ENCODE measurements at regions not wholly inside any gene's neighbourhood (a gene's known extent, or its start where the extent isn't known, plus 50 kb on each side); places are given as distances from the start of the nearest gene placed in this dataset.

DNA sequence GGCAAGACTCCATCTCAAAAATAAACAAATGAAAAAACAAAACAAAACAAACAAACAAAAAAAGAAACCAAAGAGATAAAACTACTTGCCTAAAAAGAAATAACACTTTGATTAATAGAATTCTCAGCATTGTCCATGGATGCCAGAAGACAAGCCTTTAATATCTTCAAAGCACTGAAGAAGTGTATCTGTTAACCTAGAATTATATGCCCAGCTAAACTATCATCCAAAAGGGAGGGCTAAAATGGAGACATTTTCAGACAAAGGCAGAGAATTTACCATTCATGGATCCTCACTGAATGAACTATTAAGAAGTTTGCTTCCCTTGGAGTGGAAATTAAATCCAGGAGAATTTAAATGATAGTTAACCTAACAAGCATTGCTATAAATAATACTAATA lies 130.1 kb upstream of the SEC14L1 start:
- TF ChIP-seq, protein P1, sequence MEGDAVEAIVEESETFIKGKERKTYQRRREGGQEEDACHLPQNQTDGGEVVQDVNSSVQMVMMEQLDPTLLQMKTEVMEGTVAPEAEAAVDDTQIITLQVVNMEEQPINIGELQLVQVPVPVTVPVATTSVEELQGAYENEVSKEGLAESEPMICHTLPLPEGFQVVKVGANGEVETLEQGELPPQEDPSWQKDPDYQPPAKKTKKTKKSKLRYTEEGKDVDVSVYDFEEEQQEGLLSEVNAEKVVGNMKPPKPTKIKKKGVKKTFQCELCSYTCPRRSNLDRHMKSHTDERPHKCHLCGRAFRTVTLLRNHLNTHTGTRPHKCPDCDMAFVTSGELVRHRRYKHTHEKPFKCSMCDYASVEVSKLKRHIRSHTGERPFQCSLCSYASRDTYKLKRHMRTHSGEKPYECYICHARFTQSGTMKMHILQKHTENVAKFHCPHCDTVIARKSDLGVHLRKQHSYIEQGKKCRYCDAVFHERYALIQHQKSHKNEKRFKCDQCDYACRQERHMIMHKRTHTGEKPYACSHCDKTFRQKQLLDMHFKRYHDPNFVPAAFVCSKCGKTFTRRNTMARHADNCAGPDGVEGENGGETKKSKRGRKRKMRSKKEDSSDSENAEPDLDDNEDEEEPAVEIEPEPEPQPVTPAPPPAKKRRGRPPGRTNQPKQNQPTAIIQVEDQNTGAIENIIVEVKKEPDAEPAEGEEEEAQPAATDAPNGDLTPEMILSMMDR (conservative IDR thresholded peaks at IDR 0.05 in 1 of 2, IDR thresholded peaks at IDR 0.05 in 1 of 2; ENCODE audit: extremely low read depth in 1 of 2, insufficient read depth in 1 of 2, low read depth in 1 of 2, low read length in 2 of 2): no peak
- no peak for TF ChIP-seq EZH2 (IDR thresholded peaks at IDR 0.05; ENCODE audit: borderline replicate concordance, low read length)

All from mammary epithelial cell (primary cell).